HUES6 (cell line): ENCODE measurements at regions not wholly inside any gene's neighbourhood (a gene's known extent, or its start where the extent isn't known, plus 50 kb on each side); places are given as distances from the start of the nearest gene placed in this dataset.

Experiments
- H3K27ac ChIP-seq: 2 replicates; pipeline ENCODE4 v1.7.0; 2013; ENCODE audit warnings: low read depth, mild to moderate bottlenecking, low read length, inconsistent platforms
- H3K27me3 ChIP-seq: 2 replicates; pipeline ENCODE4 v1.6.1; 2013; ENCODE audit warnings: low read length; ENCODE audit not compliant: control insufficient read depth, insufficient read depth
- H3K36me3 ChIP-seq: 2 replicates; pipeline ENCODE4 v1.6.1; 2013; ENCODE audit warnings: low read length; ENCODE audit not compliant: control insufficient read depth, insufficient read depth
- H3K4me1 ChIP-seq: 2 replicates; pipeline ENCODE4 v1.6.1; 2013; ENCODE audit warnings: low read length; ENCODE audit not compliant: control insufficient read depth, insufficient read depth
- H3K4me3 ChIP-seq: 2 replicates; pipeline ENCODE4 v1.5.1; 2013; ENCODE audit warnings: low read depth, low read length
- H3K9ac ChIP-seq: one replicate; pipeline ENCODE4 v1.6.1; 2013; ENCODE audit warnings: mild to moderate bottlenecking, low read length
- H3K9me3 ChIP-seq: 2 replicates; pipeline ENCODE4 v1.6.1; 2013; ENCODE audit warnings: low read depth, low read length; ENCODE audit not compliant: control insufficient read depth, insufficient read depth

DNA sequence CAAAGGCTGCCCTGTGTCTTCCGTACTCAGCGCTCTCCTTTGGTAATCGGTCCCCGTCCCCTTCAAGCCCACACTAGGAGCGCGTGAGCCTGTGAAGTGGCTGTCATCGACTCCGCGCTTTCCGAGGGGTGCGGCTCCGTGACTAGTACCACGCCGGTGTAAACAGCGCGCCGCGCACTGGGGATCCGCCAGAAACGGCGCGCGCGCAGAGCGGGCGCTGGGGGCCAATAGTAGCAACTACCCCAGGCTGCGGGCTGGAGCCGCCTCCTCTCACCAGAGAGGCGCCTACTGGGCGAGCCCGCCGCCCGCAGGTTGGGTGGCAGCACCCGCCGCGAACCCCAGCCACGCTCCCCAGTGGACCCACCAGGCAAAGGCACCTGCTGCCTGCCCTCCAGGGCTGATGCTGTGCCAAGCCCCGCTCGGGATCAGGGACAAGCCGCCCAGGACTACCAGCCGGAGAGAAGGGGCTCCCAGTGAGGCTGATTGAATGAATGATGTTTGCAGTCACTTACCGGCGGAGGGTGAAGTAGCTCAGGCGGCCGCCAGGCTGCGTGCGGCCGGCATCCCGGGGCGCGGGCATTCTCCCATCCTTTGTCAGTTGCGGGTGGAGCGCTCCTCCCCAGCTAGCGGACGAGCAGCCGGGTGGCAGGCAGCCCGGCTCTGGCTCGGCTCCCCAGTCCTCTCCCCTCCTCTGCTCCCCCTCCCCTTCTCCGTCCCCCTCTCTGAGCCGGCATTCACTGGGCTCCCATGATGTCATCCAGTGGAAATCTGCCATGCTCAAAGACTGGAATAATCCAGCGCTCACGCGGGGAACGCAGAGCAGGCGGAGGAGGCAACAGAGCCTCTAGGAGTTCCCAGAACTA is 370.3 kb upstream of the SMIM31 start:
- Histone ChIP-seq H3K4me3 (peak overlapping the region; percentile 82), H3K36me3 (no peaks in the 10 kb centered on the region), H3K27me3 (peaks cover 54% of the 10 kb centered on the region), H3K27ac (no peak overlapping the region), H3K9ac (no peak overlapping the region), H3K4me1 (no peaks in the 10 kb centered on the region), H3K9me3 (no peaks in the 10 kb centered on the region)

DNA sequence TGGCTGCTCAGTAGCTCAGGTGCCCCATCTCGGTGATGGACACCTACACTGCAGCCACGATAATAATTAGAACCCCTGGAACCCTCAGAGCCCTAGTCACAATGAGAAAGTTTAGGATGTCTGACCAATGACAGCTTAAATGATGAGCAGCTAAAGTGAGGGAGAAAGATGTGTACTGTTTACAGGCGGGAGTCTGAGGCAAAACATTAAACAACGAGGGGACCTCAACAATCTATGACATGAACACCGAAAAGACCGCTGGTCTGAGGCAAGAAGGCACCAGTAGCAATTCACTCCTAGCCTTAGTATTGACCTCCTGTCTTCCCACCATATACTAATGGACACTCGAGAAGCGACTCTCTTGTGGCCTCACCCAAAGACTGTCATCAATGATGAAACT is 369.5 kb upstream of the SMIM31 start:
- no peaks in the 10 kb centered on the region for H3K4me1 ChIP-seq
- H3K9me3 ChIP-seq = no peaks in the 10 kb centered on the region
- H3K36me3 ChIP-seq = no peaks in the 10 kb centered on the region
- no peak overlapping the region for H3K27ac ChIP-seq
- peak overlapping the region; percentile 82 for H3K4me3 ChIP-seq
- no peak overlapping the region for H3K9ac ChIP-seq
- peaks cover 54% of the 10 kb centered on the region for H3K27me3 ChIP-seq

DNA sequence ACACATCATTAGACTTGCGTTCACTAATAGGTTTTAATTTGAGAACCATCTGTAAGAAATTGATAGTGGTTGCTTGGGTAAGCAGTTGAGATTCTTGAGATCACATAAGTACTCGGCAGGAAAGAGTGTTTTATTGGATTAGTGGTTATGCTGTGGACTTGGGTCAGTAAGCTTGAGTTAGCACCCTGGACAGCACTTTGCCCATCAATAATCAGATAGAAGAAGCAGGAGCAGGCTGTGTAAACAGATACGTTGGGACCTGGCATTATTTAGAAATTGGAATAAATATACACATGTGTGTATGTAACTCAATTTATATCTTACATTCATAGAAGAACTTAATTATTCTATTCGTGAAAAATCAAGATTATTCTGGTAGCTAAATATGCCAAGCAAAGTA is 357.5 kb upstream of the SMIM31 start:
- Histone ChIP-seq H3K4me3 (no peak overlapping the region), H3K9ac (no peak overlapping the region), H3K36me3 (no peaks in the 10 kb centered on the region), H3K4me1 (no peaks in the 10 kb centered on the region), H3K9me3 (no peaks in the 10 kb centered on the region), H3K27ac (no peak overlapping the region), H3K27me3 (no peaks in the 10 kb centered on the region)

DNA sequence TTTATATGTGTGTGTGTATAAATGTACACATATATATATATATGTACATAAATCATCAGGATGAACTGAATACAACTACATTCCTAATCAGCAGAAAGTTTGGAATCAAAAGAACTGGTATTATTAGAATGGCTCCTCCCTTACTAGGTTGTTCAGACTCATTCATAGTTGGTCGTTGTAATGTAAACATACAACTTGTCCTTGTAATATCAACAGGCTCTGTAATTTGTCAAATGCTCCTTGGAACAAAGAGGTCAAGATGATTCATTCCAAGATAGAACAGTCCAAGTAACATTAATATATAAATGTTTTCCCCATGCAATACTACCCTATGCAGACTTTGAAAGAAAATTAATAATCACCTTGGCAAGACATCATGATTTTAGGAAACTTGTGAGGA is 351.4 kb upstream of the SMIM31 start:
- H3K9ac ChIP-seq = no peak overlapping the region
- no peaks in the 10 kb centered on the region for H3K4me1 ChIP-seq
- H3K27ac ChIP-seq = no peak overlapping the region
- no peaks in the 10 kb centered on the region for H3K36me3 ChIP-seq
- H3K9me3 ChIP-seq = no peaks in the 10 kb centered on the region
- H3K27me3 ChIP-seq = no peaks in the 10 kb centered on the region
- H3K4me3 ChIP-seq = no peak overlapping the region

DNA sequence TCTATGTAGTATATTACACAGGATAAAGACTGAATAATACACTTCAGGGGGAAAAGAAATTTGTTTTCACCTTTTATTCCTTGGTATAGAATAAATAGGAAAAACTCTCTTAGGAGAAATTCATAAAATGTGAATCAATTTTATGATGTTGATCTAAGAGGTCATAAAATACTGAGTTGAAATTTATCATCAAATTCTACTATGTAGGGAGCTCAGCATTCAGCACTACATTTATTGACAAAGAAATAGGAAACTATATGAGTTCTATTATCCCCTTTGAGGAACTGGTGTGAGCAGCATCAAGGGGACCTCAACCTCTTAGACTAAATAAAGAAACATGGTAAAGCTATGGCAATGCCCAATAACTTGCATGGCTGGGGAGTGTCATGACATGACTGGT is 348.2 kb upstream of the SMIM31 start:
- H3K27ac ChIP-seq = no peak overlapping the region
- no peaks in the 10 kb centered on the region for H3K27me3 ChIP-seq
- no peak overlapping the region for H3K9ac ChIP-seq
- no peaks in the 10 kb centered on the region for H3K36me3 ChIP-seq
- no peaks in the 10 kb centered on the region for H3K4me1 ChIP-seq
- no peaks in the 10 kb centered on the region for H3K9me3 ChIP-seq
- no peak overlapping the region for H3K4me3 ChIP-seq

DNA sequence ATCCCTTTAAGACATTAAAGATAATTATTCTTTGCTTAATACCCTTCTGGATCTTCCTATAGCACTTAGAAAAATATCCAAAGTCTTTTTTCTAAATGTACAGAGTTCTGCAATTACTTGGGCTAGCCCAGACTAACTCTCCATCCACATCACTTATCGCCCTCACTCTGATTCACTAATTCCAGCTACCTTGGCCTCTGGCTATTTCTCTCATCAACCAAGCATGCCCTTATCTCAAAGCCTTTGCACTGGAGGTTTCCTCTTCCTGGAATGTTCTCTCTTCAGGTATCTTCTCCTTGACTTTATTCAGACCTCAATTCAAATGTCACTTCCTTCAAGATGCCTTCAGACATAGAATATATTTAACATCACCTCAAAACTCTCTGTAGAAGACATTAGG is 345.1 kb upstream of the SMIM31 start:
- H3K4me3 ChIP-seq = no peak overlapping the region
- no peak overlapping the region for H3K9ac ChIP-seq

DNA sequence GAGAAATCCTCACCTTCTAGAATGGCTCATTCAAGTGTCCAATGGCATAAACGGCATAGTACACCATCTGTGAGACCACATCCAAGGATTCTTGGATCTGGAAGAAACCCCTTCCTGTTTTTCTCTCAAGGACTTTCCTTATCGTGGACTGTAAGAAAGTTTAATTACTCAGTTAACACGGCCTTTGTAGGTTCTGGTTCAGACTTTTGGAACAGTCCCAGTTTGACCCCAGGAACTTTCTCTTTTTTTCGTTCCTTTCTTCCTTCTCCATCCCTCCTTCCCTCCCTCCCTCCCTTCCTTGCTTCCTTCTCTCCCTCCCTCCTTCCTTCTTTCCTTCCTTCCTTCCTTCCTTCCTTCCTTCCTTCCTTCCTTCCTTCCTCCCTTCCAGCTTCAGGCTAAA is 343.5 kb upstream of the SMIM31 start:
- H3K4me1 ChIP-seq = no peaks in the 10 kb centered on the region
- no peak overlapping the region for H3K4me3 ChIP-seq
- no peak overlapping the region for H3K9ac ChIP-seq
- H3K27me3 ChIP-seq = no peaks in the 10 kb centered on the region
- no peaks in the 10 kb centered on the region for H3K9me3 ChIP-seq
- no peaks in the 10 kb centered on the region for H3K36me3 ChIP-seq
- H3K27ac ChIP-seq = no peak overlapping the region

More for the DNA sequence above, 345.1 kb upstream of the SMIM31 start:
- Histone ChIP-seq H3K36me3 (no peaks in the 10 kb centered on the region), H3K27me3 (no peaks in the 10 kb centered on the region), H3K4me1 (no peaks in the 10 kb centered on the region), H3K9me3 (no peaks in the 10 kb centered on the region), H3K27ac (no peak overlapping the region)

DNA sequence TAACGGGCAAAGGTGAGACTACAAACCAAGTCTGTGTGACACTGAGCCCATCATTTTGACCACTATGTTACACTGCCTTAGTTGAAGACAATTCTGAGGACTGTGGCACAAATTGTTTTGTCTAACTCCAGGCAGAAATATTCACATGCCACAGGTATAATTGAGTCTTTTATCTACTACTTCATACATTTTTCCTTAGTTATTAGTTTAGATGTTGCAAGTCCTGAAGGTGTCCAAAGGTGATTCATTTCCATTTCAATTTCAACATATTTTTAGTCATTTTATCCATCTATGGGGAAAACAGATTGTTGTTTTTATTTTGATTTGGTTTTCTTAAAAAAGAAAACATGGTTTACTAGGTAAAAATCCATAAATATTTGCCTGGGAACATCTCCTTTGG is 341.7 kb upstream of the SMIM31 start:
- no peak overlapping the region for H3K27ac ChIP-seq
- no peaks in the 10 kb centered on the region for H3K27me3 ChIP-seq
- H3K4me3 ChIP-seq = no peak overlapping the region
- no peak overlapping the region for H3K9ac ChIP-seq
- no peaks in the 10 kb centered on the region for H3K9me3 ChIP-seq
- no peaks in the 10 kb centered on the region for H3K36me3 ChIP-seq
- H3K4me1 ChIP-seq = no peaks in the 10 kb centered on the region

DNA sequence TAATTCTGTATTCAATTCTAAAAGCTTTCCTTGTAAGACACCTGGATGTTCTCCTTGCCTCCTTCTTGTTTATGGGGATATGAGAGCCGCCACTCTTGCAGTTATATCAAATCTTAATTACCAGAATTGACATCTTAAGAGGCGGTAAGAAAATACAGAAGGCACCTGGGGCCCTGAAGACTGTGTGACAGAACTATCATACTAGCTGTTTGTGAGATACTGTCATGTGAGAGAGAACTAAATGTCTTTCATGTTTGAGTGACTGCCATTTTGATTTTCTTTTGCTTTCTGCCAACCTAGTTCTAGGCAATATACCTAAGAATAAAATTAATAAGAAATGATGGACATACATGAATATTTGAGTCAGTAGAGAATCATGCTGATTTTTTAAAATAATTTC is 340.2 kb upstream of the SMIM31 start:
- Histone ChIP-seq H3K4me3 (no peak overlapping the region), H3K9ac (no peak overlapping the region), H3K36me3 (no peaks in the 10 kb centered on the region), H3K27me3 (no peaks in the 10 kb centered on the region), H3K27ac (no peak overlapping the region), H3K4me1 (no peaks in the 10 kb centered on the region), H3K9me3 (peaks cover 2% of the 10 kb centered on the region; the same call in 1 of the 2 replicates)

DNA sequence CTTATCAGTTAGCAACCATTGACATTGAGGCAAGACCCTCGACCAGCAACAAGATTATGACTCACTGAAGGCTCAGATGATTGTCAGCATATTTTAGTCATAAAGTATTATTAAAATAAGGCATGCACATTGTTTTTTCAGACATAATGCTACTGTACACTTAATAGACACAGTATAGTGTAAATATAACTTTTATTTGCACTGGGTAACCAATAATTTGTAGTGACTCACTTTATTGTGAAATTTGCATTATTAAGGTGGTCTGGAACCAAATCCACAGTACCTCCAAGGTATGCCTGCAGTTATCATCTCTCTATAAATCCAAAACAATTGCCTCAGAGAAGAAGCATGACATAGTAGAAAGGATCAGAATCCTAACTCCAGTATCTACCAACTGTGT is 330.1 kb upstream of the SMIM31 start:
- H3K4me3 ChIP-seq = no peak overlapping the region
- H3K27ac ChIP-seq = no peak overlapping the region
- H3K36me3 ChIP-seq = no peaks in the 10 kb centered on the region
- no peak overlapping the region for H3K9ac ChIP-seq
- no peaks in the 10 kb centered on the region for H3K27me3 ChIP-seq
- no peaks in the 10 kb centered on the region for H3K4me1 ChIP-seq
- no peaks in the 10 kb centered on the region for H3K9me3 ChIP-seq

DNA sequence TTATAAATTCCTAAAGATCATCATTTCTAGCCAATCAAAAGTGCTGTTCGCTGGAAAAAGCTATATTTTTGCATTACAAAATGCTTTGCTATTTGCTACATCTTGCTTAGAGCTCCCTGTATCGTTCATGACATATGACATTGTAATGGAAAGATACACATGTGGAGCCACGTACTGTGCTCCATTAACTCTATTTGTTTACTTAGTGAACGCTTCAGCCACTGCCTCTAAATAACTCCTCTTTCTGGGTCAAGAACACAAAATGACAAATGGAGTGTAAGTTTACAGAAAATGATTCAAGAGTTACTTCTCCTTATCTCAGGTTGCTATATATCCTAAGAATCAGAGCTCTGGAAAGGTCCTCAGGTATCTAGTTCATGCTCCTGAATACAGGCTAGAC is 329.1 kb upstream of the SMIM31 start:
- no peaks in the 10 kb centered on the region for H3K36me3 ChIP-seq
- no peaks in the 10 kb centered on the region for H3K9me3 ChIP-seq
- H3K27me3 ChIP-seq = no peaks in the 10 kb centered on the region
- H3K9ac ChIP-seq = no peak overlapping the region
- no peak overlapping the region for H3K4me3 ChIP-seq
- no peak overlapping the region for H3K27ac ChIP-seq
- no peaks in the 10 kb centered on the region for H3K4me1 ChIP-seq
